Loucy (cell line): ENCODE measurements at regions not wholly inside any gene's neighbourhood (a gene's known extent, or its start where the extent isn't known, plus 50 kb on each side); places are given as distances from the start of the nearest gene placed in this dataset.

ENCODE experiments used
- H2AFZ ChIP-seq: fragments of 200-600 bp; sonication (generic); 2 replicates; pipeline ENCODE4 v1.6.0; 2016; ENCODE audit warnings: antibody characterized with exemption, mild to moderate bottlenecking, low read length, moderate library complexity
- H3F3A ChIP-seq: fragments of 200-600 bp; 2 replicates; pipeline ENCODE4 v1.6.0; 2016; ENCODE audit warnings: antibody characterized with exemption, low read depth, mild to moderate bottlenecking
- H3K27me3 ChIP-seq: fragments of 200-600 bp; sonication (generic); 2 replicates; pipeline ENCODE4 v1.6.1; 2014; ENCODE audit warnings: low read length, mild to moderate bottlenecking; ENCODE audit not compliant: insufficient read depth, poor library complexity, severe bottlenecking
- H3K36me3 ChIP-seq: fragments of 200-600 bp; sonication (generic); 2 replicates; pipeline ENCODE4 v1.6.1; 2016; ENCODE audit warnings: low read length; ENCODE audit not compliant: insufficient read depth
- H3K4me1 ChIP-seq: fragments of 200-600 bp; sonication (generic); 2 replicates; pipeline ENCODE4 v1.5.1; 2014; ENCODE audit warnings: low read length, mild to moderate bottlenecking; ENCODE audit not compliant: insufficient read depth, poor library complexity, severe bottlenecking
- H3K4me2 ChIP-seq: fragments of 200-600 bp; sonication (generic); 2 replicates; pipeline ENCODE4 v1.6.0; 2014; ENCODE audit warnings: antibody characterized with exemption, low read length, low read depth, mild to moderate bottlenecking; ENCODE audit not compliant: poor library complexity, severe bottlenecking
- H3K4me3 ChIP-seq: fragments of 200-600 bp; sonication (generic); 2 replicates; pipeline ENCODE4 v1.5.1; 2014; ENCODE audit warnings: low read length, mild to moderate bottlenecking, mixed read lengths; ENCODE audit not compliant: poor library complexity, severe bottlenecking
- H3K79me2 ChIP-seq: fragments of 200-600 bp; sonication (generic); 2 replicates; pipeline ENCODE4 v1.6.1; 2014; ENCODE audit warnings: low read length; ENCODE audit not compliant: insufficient read depth
- H3K9ac ChIP-seq: fragments of 200-600 bp; sonication (generic); 2 replicates; pipeline ENCODE4 v1.6.0; 2014; ENCODE audit warnings: mild to moderate bottlenecking, low read depth, low read length, moderate library complexity; ENCODE audit not compliant: poor library complexity, severe bottlenecking
- H3K9me2 ChIP-seq: fragments of 200-600 bp; sonication (generic); replicated peaks from 2 replicates; pipeline ENCODE4 v1.6.1; 2016; ENCODE audit warnings: low read depth, low read length, mixed read lengths
- H3K9me3 ChIP-seq: fragments of 200-600 bp; sonication (generic); 2 replicates; pipeline ENCODE4 v1.6.1; 2014; ENCODE audit warnings: mild to moderate bottlenecking, antibody characterized with exemption, low read length, low read depth; ENCODE audit not compliant: insufficient read depth
- H4K20me1 ChIP-seq: fragments of 200-600 bp; sonication (generic); 2 replicates; pipeline ENCODE4 v1.6.0; 2014; ENCODE audit warnings: antibody characterized with exemption, low read length, mild to moderate bottlenecking; ENCODE audit not compliant: insufficient read depth, poor library complexity, severe bottlenecking
- EZH2phosphoT487 ChIP-seq: fragments of 200-600 bp; IDR thresholded peaks from 2 replicates; pipeline ENCODE4 v1.6.1; 2018; ENCODE audit warnings: antibody characterized with exemption, mild to moderate bottlenecking, moderate library complexity, borderline replicate concordance
- TF ChIP-seq, protein P1 (sequence below): fragments of 200-600 bp; sonication (generic); conservative IDR thresholded peaks from 2 replicates; pipeline ENCODE4 v1.5.1; 2014; ENCODE audit warnings: mild to moderate bottlenecking, antibody characterized with exemption, low read length

DNA sequence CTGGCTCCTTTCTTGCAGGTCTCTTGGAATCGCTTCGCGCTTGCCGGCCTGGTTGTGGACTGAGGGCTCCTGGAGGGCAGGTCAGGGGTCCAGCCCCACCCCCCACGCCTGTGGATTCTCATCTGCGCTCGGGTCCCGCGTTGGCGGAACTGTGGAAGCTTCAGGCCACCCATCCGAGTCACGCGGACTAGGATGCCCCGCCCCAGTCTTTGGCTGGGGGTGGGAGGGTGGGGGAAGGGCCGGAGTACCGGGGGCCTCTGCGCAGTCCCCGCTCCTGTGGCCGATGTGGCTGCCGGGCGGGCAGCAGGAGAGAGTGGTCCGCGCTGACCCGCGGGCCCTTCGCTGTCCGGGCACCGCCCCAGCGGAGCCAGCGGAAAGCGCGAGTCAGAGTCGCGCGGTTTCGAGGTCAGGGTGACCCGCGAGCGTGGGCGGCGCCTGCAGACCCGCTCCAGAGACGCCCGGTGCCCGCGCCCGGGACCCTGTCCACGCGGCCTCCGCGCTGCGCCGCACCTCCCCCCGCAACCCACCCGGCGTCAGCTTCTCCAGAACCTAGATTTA, 114.2 kb downstream of the KLF13 start:
- Histone ChIP-seq H3K4me2 (no peak overlapping the region), H3K79me2 (no peaks in the 10 kb centered on the region), H3K4me3 (no peak overlapping the region), H3K9me2 (no peaks in the 10 kb centered on the region), H2AFZ (no peak overlapping the region), H3K36me3 (no peaks in the 10 kb centered on the region), H3F3A (no peaks in the 10 kb centered on the region), H3K4me1 (peaks cover 19% of the 10 kb centered on the region), H3K9me3 (no peaks in the 10 kb centered on the region), H4K20me1 (no peaks in the 10 kb centered on the region), H3K9ac (no peak overlapping the region), H3K27me3 (no peaks in the 10 kb centered on the region)
- no peak for TF ChIP-seq EZH2phosphoT487
- TF ChIP-seq, protein P1, sequence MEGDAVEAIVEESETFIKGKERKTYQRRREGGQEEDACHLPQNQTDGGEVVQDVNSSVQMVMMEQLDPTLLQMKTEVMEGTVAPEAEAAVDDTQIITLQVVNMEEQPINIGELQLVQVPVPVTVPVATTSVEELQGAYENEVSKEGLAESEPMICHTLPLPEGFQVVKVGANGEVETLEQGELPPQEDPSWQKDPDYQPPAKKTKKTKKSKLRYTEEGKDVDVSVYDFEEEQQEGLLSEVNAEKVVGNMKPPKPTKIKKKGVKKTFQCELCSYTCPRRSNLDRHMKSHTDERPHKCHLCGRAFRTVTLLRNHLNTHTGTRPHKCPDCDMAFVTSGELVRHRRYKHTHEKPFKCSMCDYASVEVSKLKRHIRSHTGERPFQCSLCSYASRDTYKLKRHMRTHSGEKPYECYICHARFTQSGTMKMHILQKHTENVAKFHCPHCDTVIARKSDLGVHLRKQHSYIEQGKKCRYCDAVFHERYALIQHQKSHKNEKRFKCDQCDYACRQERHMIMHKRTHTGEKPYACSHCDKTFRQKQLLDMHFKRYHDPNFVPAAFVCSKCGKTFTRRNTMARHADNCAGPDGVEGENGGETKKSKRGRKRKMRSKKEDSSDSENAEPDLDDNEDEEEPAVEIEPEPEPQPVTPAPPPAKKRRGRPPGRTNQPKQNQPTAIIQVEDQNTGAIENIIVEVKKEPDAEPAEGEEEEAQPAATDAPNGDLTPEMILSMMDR = no peak

DNA sequence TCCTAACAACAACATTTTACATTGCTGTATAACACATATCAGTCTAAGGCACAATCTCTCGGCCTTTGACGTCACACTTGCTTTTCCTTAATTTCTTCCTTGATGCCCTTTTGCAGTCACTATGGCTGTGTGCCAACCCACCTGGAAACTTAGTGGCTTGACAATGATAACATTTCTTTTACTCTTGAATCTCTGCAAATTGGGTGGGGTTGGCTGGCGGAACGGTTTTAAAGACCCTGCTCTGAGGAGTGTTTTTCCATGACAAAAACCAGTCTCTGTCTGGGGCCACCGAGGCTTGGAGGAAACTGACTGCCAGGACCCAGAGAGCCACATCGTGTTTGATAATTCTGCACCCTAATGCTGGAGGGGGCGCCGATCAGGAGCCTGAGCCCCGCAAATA, 115.6 kb downstream of the KLF13 start:
- Histone ChIP-seq H3K9ac (no peak overlapping the region), H4K20me1 (no peaks in the 10 kb centered on the region), H2AFZ (no peak overlapping the region), H3K9me2 (no peaks in the 10 kb centered on the region), H3K36me3 (no peaks in the 10 kb centered on the region), H3K27me3 (no peaks in the 10 kb centered on the region), H3K79me2 (no peaks in the 10 kb centered on the region), H3K4me1 (peaks cover 8% of the 10 kb centered on the region), H3K4me2 (no peak overlapping the region), H3F3A (no peaks in the 10 kb centered on the region), H3K9me3 (no peaks in the 10 kb centered on the region), H3K4me3 (no peak overlapping the region)
- TF ChIP-seq EZH2phosphoT487 = no peak
- TF ChIP-seq, protein P1 = no peak

DNA sequence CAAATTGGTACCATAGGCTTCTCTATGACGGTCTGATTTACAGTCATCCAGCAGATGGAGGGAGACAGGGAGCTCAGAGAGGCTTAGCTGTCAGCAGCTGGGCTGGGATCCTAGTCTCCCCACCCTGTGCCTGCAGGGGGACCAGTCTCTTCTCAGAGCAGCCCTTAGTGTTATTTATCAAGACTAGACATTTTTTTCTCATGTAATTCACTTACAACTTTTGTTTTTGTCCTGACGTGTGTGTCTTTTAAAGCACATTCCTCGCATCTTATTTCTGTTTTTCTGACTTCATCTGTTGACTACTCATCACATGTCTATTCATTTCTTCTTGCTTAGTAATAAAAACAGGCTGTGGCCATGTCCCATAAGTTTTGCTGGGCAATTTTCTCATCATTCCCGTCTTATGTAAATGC, 116.1 kb downstream of the KLF13 start:
- H4K20me1 ChIP-seq = no peaks in the 10 kb centered on the region
- H3F3A ChIP-seq = no peaks in the 10 kb centered on the region
- no peaks in the 10 kb centered on the region for H3K27me3 ChIP-seq
- H3K4me2 ChIP-seq = no peak overlapping the region
- H3K36me3 ChIP-seq = no peaks in the 10 kb centered on the region
- no peaks in the 10 kb centered on the region for H3K9me3 ChIP-seq
- H3K4me3 ChIP-seq = no peak overlapping the region
- no peak overlapping the region for H2AFZ ChIP-seq
- no peak for TF ChIP-seq EZH2phosphoT487
- TF ChIP-seq, protein P1 = peak; percentile 20; the same call in 1 of the 2 replicates
- H3K4me1 ChIP-seq = peaks cover 3% of the 10 kb centered on the region
- H3K9ac ChIP-seq = no peak overlapping the region
- H3K79me2 ChIP-seq = no peaks in the 10 kb centered on the region
- no peaks in the 10 kb centered on the region for H3K9me2 ChIP-seq
